ENCODE measurements at regions not wholly inside any gene's neighbourhood (a gene's known extent, or its start where the extent isn't known, plus 50 kb on each side); places are given as distances from the start of the nearest gene placed in this dataset.
A peak's percentile ranks its signal among the peaks of the same experiment; 100 is the strongest.
"Not testable (repeated sequence)": the region's sequence is repeated elsewhere in the genome, so short reads cannot be mapped to it uniquely, and the experiment has no call there.

DNA sequence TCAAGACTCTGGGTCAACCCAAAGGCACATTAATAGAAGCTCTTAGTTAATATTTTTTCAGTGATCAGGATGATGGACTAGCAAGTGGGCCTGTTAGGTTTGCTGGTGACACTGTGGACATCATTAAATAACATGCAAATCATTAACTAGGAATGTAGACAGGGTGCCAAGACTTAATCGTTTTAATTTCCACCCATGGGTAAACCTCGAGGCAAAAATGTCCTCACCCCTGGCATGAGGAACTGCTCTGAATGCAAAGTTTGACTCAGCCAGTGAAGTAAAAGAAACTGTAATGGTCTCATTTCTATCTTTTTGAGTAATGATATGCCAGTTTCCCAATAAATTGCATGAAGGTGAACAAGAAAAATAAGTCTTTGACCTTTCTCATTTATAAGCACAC, 152.6 kb upstream of the MEX3C start (continued):
- TF ChIP-seq ZNF101 (CRISPR knock-in tag; IDR thresholded peaks at IDR 0.05; ENCODE audit: borderline replicate concordance, low read depth) (no peak), ETV5 (CRISPR knock-in tag; IDR thresholded peaks at IDR 0.05; ENCODE audit: borderline replicate concordance) (no peak), KLF12 (CRISPR knock-in tag; IDR thresholded peaks at IDR 0.05; ENCODE audit: borderline replicate concordance) (no peak), HOXA9 (CRISPR knock-in tag; IDR thresholded peaks at IDR 0.05; ENCODE audit: borderline replicate concordance) (no peak), MEIS1 (CRISPR knock-in tag; IDR thresholded peaks at IDR 0.05; ENCODE audit: borderline replicate concordance) (no peak), RFXAP (CRISPR knock-in tag; IDR thresholded peaks at IDR 0.05; ENCODE audit: borderline replicate concordance) (no peak), NR2F1 (CRISPR knock-in tag; IDR thresholded peaks at IDR 0.05) (no peak), ZNF558 (CRISPR knock-in tag; IDR thresholded peaks at IDR 0.05; ENCODE audit: borderline replicate concordance) (no peak), FOXP4 (CRISPR knock-in tag; IDR thresholded peaks at IDR 0.05) (no peak), ZNF138 (CRISPR knock-in tag; IDR thresholded peaks at IDR 0.05; ENCODE audit: low read depth) (no peak)

GRCh38 chr18:51355841-51356240, 158.4 kb upstream of the MEX3C start:
- FAIRE-seq (no peak), ATAC-seq (no peak), DNase-seq (ENCODE audit: low spot score) (no peak)
- H2AFZ ChIP-seq (ENCODE audit: low read length) = no peak overlapping the region
- no TSS peak for BruUV-seq (replicated peaks)
- in situ Hi-C loops (cut with HindIII; ENCODE audit: extremely low pct_ligation_motif_present, low pct_unique_long_range_greater_than_20kb) = no loop called here
- WGBS (ENCODE audit: low lambda C conversion rate) = 36% methylated on average over 2 of the region's 2 CpGs
- no peak overlapping the region for H3K4me3 ChIP-seq (replicated peaks in 1 of 3; ENCODE audit: insufficient read depth in 1 of 3, low read depth in 2 of 3, low read length in 3 of 3)
- intact Hi-C loops (cut with micrococcal nuclease; ENCODE audit: unreplicated experiment) = no loop called here
- POLR2A ChIA-PET = no interaction called here
- H3K9ac ChIP-seq (ENCODE audit: insufficient read depth, low read depth, low read length) = no peak overlapping the region
- H3K4me2 ChIP-seq (ENCODE audit: low read depth, low read length) = no peak overlapping the region
- H3K4me1 ChIP-seq (ENCODE audit: insufficient read depth, low read length) = peaks cover 17% of the 10 kb centered on the region
- no peaks in the 10 kb centered on the region for H3K9me3 ChIP-seq (ENCODE audit: low read length)
- TF ChIP-seq ZNF546 (CRISPR knock-in tag; conservative IDR thresholded peaks at IDR 0.05) = no peak
- TF ChIP-seq MAX (IDR thresholded peaks at IDR 0.05) = peak; percentile 43; the same call in 1 of the 2 replicates
- TF ChIP-seq GATA4 (IDR thresholded peaks at IDR 0.05; ENCODE audit: borderline replicate concordance, low read depth) = no peak
- TF ChIP-seq BCL6 (CRISPR knock-in tag; IDR thresholded peaks at IDR 0.05) = peak; percentile 79
- TF ChIP-seq, protein P1, sequence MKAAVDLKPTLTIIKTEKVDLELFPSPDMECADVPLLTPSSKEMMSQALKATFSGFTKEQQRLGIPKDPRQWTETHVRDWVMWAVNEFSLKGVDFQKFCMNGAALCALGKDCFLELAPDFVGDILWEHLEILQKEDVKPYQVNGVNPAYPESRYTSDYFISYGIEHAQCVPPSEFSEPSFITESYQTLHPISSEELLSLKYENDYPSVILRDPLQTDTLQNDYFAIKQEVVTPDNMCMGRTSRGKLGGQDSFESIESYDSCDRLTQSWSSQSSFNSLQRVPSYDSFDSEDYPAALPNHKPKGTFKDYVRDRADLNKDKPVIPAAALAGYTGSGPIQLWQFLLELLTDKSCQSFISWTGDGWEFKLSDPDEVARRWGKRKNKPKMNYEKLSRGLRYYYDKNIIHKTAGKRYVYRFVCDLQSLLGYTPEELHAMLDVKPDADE (CRISPR knock-in tag; IDR thresholded peaks at IDR 0.05) = no peak
- no peaks in the 10 kb centered on the region for H3K79me2 ChIP-seq (ENCODE audit: insufficient read depth, low read length)
- no peaks in the 10 kb centered on the region for H4K20me1 ChIP-seq (ENCODE audit: insufficient read depth, low read length)
- no peak overlapping the region for H3K27ac ChIP-seq (ENCODE audit: extremely low read length, insufficient read depth, low read length)
- no peaks in the 10 kb centered on the region for H3K27me3 ChIP-seq (ENCODE audit: control insufficient read depth in 1 of 2, insufficient read depth in 2 of 2, low read length in 2 of 2)
- no peaks in the 10 kb centered on the region for H3K36me3 ChIP-seq (replicated peaks in 1 of 2; ENCODE audit: control insufficient read depth in 1 of 2, insufficient read depth in 2 of 2, low read length in 2 of 2)
- CTCF ChIA-PET (ENCODE audit: low intra/inter-chr PET ratio, low total read pairs) = no interaction called here

DNA sequence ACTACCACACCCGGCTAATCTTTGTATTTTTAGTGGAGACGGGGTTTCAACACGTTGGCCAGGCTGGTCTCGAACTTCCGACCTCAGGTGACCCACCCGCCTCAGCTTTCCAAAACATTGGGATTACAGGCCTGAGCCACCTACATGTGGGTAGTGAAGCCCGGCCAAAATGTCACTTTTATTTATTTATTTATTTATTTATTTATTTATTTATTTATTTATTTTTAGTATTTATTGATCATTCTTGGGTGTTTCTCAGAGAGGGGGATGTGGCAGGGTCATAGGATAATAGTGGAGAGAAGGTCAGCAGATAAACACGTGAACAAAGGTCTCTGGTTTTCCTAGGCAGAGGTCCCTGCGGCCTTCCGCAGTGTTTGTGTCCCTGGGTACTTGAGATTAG, 162.8 kb upstream of the MEX3C start:
- DNase-seq (ENCODE audit: low spot score); H2AFZ ChIP-seq (ENCODE audit: low read length); H3K9ac ChIP-seq (ENCODE audit: insufficient read depth, low read depth, low read length); H3K79me2 ChIP-seq (ENCODE audit: insufficient read depth, low read length); in situ Hi-C loops (cut with HindIII; ENCODE audit: extremely low pct_ligation_motif_present, low pct_unique_long_range_greater_than_20kb); BruUV-seq (replicated peaks); FAIRE-seq; H3K27me3 ChIP-seq (ENCODE audit: control insufficient read depth in 1 of 2, insufficient read depth in 2 of 2, low read length in 2 of 2); H3K4me2 ChIP-seq (ENCODE audit: low read depth, low read length); H3K4me3 ChIP-seq (replicated peaks in 1 of 3; ENCODE audit: insufficient read depth in 1 of 3, low read depth in 2 of 3, low read length in 3 of 3); H3K9me3 ChIP-seq (ENCODE audit: low read length); H3K36me3 ChIP-seq (replicated peaks in 1 of 2; ENCODE audit: control insufficient read depth in 1 of 2, insufficient read depth in 2 of 2, low read length in 2 of 2); H4K20me1 ChIP-seq (ENCODE audit: insufficient read depth, low read length); ATAC-seq; H3K27ac ChIP-seq (ENCODE audit: extremely low read length, insufficient read depth, low read length); POLR2A ChIA-PET; CTCF ChIA-PET (ENCODE audit: low intra/inter-chr PET ratio, low total read pairs): not testable (repeated sequence)
- intact Hi-C loops (cut with micrococcal nuclease; ENCODE audit: unreplicated experiment) = loop anchor here (2.0 to 5.0 kb wide), 2 partner anchors 82 to 243 kb away; no protein-coding TSS in a partner anchor
- WGBS (ENCODE audit: low lambda C conversion rate) = 47% methylated on average over 7 of the region's 10 CpGs
- H3K4me1 ChIP-seq (ENCODE audit: insufficient read depth, low read length) = peaks cover 29% of the 10 kb centered on the region

Measured in HepG2 (cell line).